GM12872 (cell line): ENCODE measurements at regions not wholly inside any gene's neighbourhood (a gene's known extent, or its start where the extent isn't known, plus 50 kb on each side); places are given as distances from the start of the nearest gene placed in this dataset.

Experiments used
- CTCF ChIP-seq: IDR thresholded peaks from 3 replicates; pipeline ENCODE4 v1.5.1; 2011; ENCODE audit warnings: low read depth, mild to moderate bottlenecking, low read length, moderate library complexity; ENCODE audit not compliant: insufficient read depth

GRCh38 chr20:52098186-52098585 is 93.4 kb downstream of the ZFP64 start:
- TF ChIP-seq CTCF: no peak

- no peak for TF ChIP-seq CTCF
Measured at GRCh38 chr20:52096117-52096516, 95.5 kb downstream of the ZFP64 start.

GRCh38 chr20:52094693-52095092 is 96.9 kb downstream of the ZFP64 start:
- TF ChIP-seq CTCF: no peak

GRCh38 chr20:52093575-52093974 is 98.0 kb downstream of the ZFP64 start:
- no peak for TF ChIP-seq CTCF

- TF ChIP-seq CTCF: no peak
Measured at GRCh38 chr20:52090035-52090434, 101.5 kb downstream of the ZFP64 start.

GRCh38 chr20:52087471-52087870 is 104.1 kb downstream of the ZFP64 start:
- no peak for TF ChIP-seq CTCF

GRCh38 chr20:52086878-52087277 is 104.7 kb downstream of the ZFP64 start:
- no peak for TF ChIP-seq CTCF

GRCh38 chr20:52084727-52085126 is 106.9 kb downstream of the ZFP64 start:
- no peak for TF ChIP-seq CTCF
